Neural cell (in vitro differentiated cells): ENCODE measurements at regions not wholly inside any gene's neighbourhood (a gene's known extent, or its start where the extent isn't known, plus 50 kb on each side); places are given as distances from the start of the nearest gene placed in this dataset.

ENCODE experiments used
- H2AFZ ChIP-seq: fragments of 200-600, 300-800 bp; sonication (generic), shearing (Covaris generic); 2 replicates; pipeline ENCODE4 v1.6.0; 2014; ENCODE audit warnings: low read depth, mild to moderate bottlenecking, antibody characterized with exemption, low read length, moderate library complexity
- H3F3A ChIP-seq: fragments of 200-600 bp; shearing (Covaris generic); 2 replicates; pipeline ENCODE4 v1.6.1; 2016; ENCODE audit warnings: mild to moderate bottlenecking, moderate library complexity, mixed read lengths, antibody characterized with exemption, low read length; ENCODE audit not compliant: insufficient read depth, poor library complexity, severe bottlenecking
- H3K27ac ChIP-seq: fragments of 200-600, 300-800 bp; sonication (generic), shearing (Covaris generic); 2 replicates; pipeline ENCODE4 v1.5.1; 2014; ENCODE audit warnings: mild to moderate bottlenecking, low read length, moderate library complexity
- H3K27me3 ChIP-seq: fragments of 300-800, 200-600 bp; sonication (generic), shearing (Covaris generic); 2 replicates; pipeline ENCODE4 v1.6.0; 2014; ENCODE audit warnings: mild to moderate bottlenecking, low read depth, low read length, moderate library complexity; ENCODE audit not compliant: insufficient read depth
- H3K36me3 ChIP-seq: fragments of 300-800, 200-600 bp; sonication (generic), shearing (Covaris generic); 2 replicates; pipeline ENCODE4 v1.5.1; 2014; ENCODE audit warnings: mild to moderate bottlenecking, antibody characterized with exemption, low read length, moderate library complexity; ENCODE audit not compliant: insufficient read depth
- H3K4me2 ChIP-seq: fragments of 300-800, 200-600 bp; sonication (generic), shearing (Covaris generic); 2 replicates; pipeline ENCODE4 v1.6.0; 2014; ENCODE audit warnings: mild to moderate bottlenecking, low read length
- H3K4me3 ChIP-seq: fragments of 300-800, 200-600 bp; sonication (generic), shearing (Covaris generic); 2 replicates; pipeline ENCODE4 v1.5.1; 2014; ENCODE audit warnings: mild to moderate bottlenecking, low read length, moderate library complexity
- H3K79me2 ChIP-seq: fragments of 200-600 bp; shearing (Covaris generic); replicated peaks from 2 replicates; pipeline ENCODE4 v1.6.0; 2014; ENCODE audit warnings: mild to moderate bottlenecking, low read length, moderate library complexity; ENCODE audit not compliant: insufficient read depth
- H3K9ac ChIP-seq: fragments of 300-800, 200-600 bp; sonication (generic), shearing (Covaris generic); 2 replicates; pipeline ENCODE4 v1.6.1; 2016; ENCODE audit warnings: mild to moderate bottlenecking, low read length, mixed read lengths
- H3K9me2 ChIP-seq: fragments of 200-600 bp; shearing (Covaris generic); 2 replicates; pipeline ENCODE4 v1.6.1; 2016; ENCODE audit warnings: mild to moderate bottlenecking, low read length, mixed read lengths; ENCODE audit not compliant: insufficient read depth
- H3K9me3 ChIP-seq: fragments of 200-600, 300-800 bp; sonication (generic), shearing (Covaris generic); 2 replicates; pipeline ENCODE4 v1.6.1; 2016; ENCODE audit warnings: mild to moderate bottlenecking, mixed run types, low read length, moderate library complexity, mixed read lengths
- H4K20me1 ChIP-seq: fragments of 200-600 bp; shearing (Covaris generic); 2 replicates; pipeline ENCODE4 v1.6.1; 2016; ENCODE audit warnings: mild to moderate bottlenecking, mixed run types; ENCODE audit not compliant: insufficient read depth
- EP300 ChIP-seq: fragments of 450-650 bp; conservative IDR thresholded peaks from 2 replicates; pipeline ENCODE4 v1.6.1; 2014; ENCODE audit warnings: antibody characterized with exemption, mild to moderate bottlenecking, moderate library complexity; ENCODE audit not compliant: poor library complexity, severe bottlenecking
- EZH2 ChIP-seq: fragments of 200-600, 300-800 bp; shearing (Covaris generic), sonication (generic); IDR thresholded peaks from 2 replicates; pipeline ENCODE4 v1.6.1; 2014; ENCODE audit warnings: antibody characterized with exemption, low read length, borderline replicate concordance, mild to moderate bottlenecking; ENCODE audit not compliant: insufficient read depth, poor library complexity, severe bottlenecking
- MXI1 ChIP-seq: fragments of 450-650 bp; conservative IDR thresholded peaks from 2 replicates; pipeline ENCODE4 v1.6.1; 2014; ENCODE audit warnings: antibody characterized with exemption, mild to moderate bottlenecking; ENCODE audit not compliant: poor library complexity, severe bottlenecking
- RAD21 ChIP-seq: fragments of 450-650 bp; conservative IDR thresholded peaks from 2 replicates; pipeline ENCODE4 v1.6.1; 2014; ENCODE audit warnings: antibody characterized with exemption, mild to moderate bottlenecking, moderate library complexity
- SMC3 ChIP-seq: fragments of 450-650 bp; conservative IDR thresholded peaks from 2 replicates; pipeline ENCODE4 v1.6.1; 2014; ENCODE audit warnings: antibody characterized with exemption, mild to moderate bottlenecking, moderate library complexity; ENCODE audit not compliant: poor library complexity
- TAF1 ChIP-seq: IDR thresholded peaks from 2 replicates; pipeline ENCODE4 v1.6.1; 2012; ENCODE audit warnings: low read depth
- TF ChIP-seq, protein P1 (sequence below): IDR thresholded peaks from 2 replicates; pipeline ENCODE4 v1.6.1; 2012; ENCODE audit warnings: borderline replicate concordance

GRCh38 chr6:77072694-77073409 is 390.4 kb downstream of the HTR1B start:
- Histone ChIP-seq H3K4me3 (no peak overlapping the region), H3K9me3 (no peaks in the 10 kb centered on the region), H3K27ac (no peak overlapping the region), H3K79me2 (no peaks in the 10 kb centered on the region), H3K4me2 (no peak overlapping the region), H3K9ac (no peak overlapping the region), H3K36me3 (no peaks in the 10 kb centered on the region), H4K20me1 (no peaks in the 10 kb centered on the region), H3K27me3 (no peaks in the 10 kb centered on the region), H3F3A (no peaks in the 10 kb centered on the region), H2AFZ (no peak overlapping the region), H3K9me2 (no peaks in the 10 kb centered on the region)
- TF ChIP-seq RAD21, result no peak

DNA sequence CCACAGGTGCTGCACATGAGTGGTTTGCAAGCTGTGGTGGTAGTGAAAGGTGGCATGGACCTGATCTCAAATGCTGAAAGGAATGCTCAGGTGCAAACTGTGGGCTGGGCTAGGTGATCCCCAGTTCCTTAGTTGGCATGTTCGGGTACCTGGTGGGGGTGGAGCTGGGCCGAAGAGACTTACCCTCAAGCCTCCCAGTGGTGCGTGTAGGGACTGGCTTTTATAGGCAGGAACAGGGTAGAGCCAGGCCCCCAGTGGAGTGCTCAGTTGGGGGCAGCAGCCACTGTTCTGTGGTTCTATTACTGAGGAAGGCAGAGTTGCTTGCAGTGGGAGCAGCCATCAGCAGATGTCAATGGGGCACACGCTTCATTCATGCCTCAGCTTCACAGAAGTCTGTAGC is 399.8 kb downstream of the HTR1B start:
- Histone ChIP-seq H3K36me3 (no peaks in the 10 kb centered on the region), H4K20me1 (no peaks in the 10 kb centered on the region), H3K4me2 (no peak overlapping the region), H2AFZ (no peak overlapping the region), H3K4me3 (no peak overlapping the region), H3K79me2 (no peaks in the 10 kb centered on the region), H3F3A (no peaks in the 10 kb centered on the region), H3K9ac (no peak overlapping the region), H3K27me3 (no peaks in the 10 kb centered on the region), H3K9me2 (no peaks in the 10 kb centered on the region), H3K9me3 (no peaks in the 10 kb centered on the region), H3K27ac (no peak overlapping the region)
- no peak for TF ChIP-seq RAD21
- TF ChIP-seq, protein P1, sequence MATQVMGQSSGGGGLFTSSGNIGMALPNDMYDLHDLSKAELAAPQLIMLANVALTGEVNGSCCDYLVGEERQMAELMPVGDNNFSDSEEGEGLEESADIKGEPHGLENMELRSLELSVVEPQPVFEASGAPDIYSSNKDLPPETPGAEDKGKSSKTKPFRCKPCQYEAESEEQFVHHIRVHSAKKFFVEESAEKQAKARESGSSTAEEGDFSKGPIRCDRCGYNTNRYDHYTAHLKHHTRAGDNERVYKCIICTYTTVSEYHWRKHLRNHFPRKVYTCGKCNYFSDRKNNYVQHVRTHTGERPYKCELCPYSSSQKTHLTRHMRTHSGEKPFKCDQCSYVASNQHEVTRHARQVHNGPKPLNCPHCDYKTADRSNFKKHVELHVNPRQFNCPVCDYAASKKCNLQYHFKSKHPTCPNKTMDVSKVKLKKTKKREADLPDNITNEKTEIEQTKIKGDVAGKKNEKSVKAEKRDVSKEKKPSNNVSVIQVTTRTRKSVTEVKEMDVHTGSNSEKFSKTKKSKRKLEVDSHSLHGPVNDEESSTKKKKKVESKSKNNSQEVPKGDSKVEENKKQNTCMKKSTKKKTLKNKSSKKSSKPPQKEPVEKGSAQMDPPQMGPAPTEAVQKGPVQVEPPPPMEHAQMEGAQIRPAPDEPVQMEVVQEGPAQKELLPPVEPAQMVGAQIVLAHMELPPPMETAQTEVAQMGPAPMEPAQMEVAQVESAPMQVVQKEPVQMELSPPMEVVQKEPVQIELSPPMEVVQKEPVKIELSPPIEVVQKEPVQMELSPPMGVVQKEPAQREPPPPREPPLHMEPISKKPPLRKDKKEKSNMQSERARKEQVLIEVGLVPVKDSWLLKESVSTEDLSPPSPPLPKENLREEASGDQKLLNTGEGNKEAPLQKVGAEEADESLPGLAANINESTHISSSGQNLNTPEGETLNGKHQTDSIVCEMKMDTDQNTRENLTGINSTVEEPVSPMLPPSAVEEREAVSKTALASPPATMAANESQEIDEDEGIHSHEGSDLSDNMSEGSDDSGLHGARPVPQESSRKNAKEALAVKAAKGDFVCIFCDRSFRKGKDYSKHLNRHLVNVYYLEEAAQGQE, result no peak

DNA sequence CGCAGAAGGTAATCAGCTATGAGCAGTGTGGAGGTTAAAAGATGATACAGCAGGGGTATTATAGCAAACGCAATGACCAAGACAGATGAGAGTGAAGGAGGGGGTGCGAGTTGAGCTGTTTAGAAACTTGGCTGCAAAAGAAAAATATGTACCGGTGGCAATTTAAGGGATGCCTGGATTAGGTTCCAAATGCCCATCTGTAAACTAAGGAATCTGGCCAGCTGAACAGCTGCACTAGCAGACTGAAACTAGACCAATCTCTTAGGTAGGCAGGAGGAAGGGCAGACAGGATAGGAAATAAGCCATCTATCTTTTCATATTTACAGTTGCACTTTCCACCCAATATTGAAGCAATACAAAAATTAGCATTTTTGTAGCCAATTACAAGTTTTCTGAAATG is 407.6 kb downstream of the HTR1B start:
- Histone ChIP-seq H3K4me2 (no peak overlapping the region), H3K27ac (no peak overlapping the region), H3K4me3 (no peak overlapping the region), H4K20me1 (no peaks in the 10 kb centered on the region), H3K79me2 (no peaks in the 10 kb centered on the region), H3K9me2 (no peaks in the 10 kb centered on the region), H3K9me3 (no peaks in the 10 kb centered on the region), H3K36me3 (no peaks in the 10 kb centered on the region), H3K9ac (no peak overlapping the region), H2AFZ (no peak overlapping the region), H3F3A (no peaks in the 10 kb centered on the region), H3K27me3 (no peaks in the 10 kb centered on the region)
- TF ChIP-seq MXI1 (no peak), TAF1 (no peak), EP300 (no peak), EZH2 (no peak), SMC3 (no peak), RAD21 (no peak)
- TF ChIP-seq, protein P1, result no peak
